K562 (cell line): ENCODE measurements at regions not wholly inside any gene's neighbourhood (a gene's known extent, or its start where the extent isn't known, plus 50 kb on each side); places are given as distances from the start of the nearest gene placed in this dataset.

Experiments used
- BRF2 ChIP-seq: IDR thresholded peaks from 3 replicates; pipeline ENCODE4 v1.6.1; 2011; ENCODE audit warnings: borderline replicate concordance, mild to moderate bottlenecking; ENCODE audit not compliant: insufficient read length, insufficient read depth
- CEBPB ChIP-seq: fragments of 450-650 bp; IDR thresholded peaks from 2 replicates; pipeline ENCODE4 v1.6.1; 2016; ENCODE audit warnings: missing genetic modification characterization, missing compliant biosample characterization
- CTCF ChIP-seq, 3 experiments: IDR thresholded peaks in 2 of 3; conservative IDR thresholded peaks in 1 of 3; 2 replicates each; pipeline ENCODE4 v1.5.1; 2011 to 2012; ENCODE audit warnings: low read length in 3 of 3, mild to moderate bottlenecking in 3 of 3, control low read depth in 2 of 3, improper control_type of control experiment in 1 of 3, inconsistent platforms in 1 of 3, low read depth in 1 of 3, mixed read lengths in 1 of 3, moderate library complexity in 1 of 3; ENCODE audit not compliant: insufficient read depth in 2 of 3
- CXXC5 ChIP-seq: fragments of 250-450 bp; sonication (Bioruptor Pico); IDR thresholded peaks from 2 replicates; pipeline ENCODE4 v1.8.0; 2022; ENCODE audit warnings: inconsistent platforms, mild to moderate bottlenecking, moderate library complexity
- ETV5 ChIP-seq: sonication (generic); formaldehyde crosslinking; IDR thresholded peaks from 2 replicates; pipeline ENCODE4 v1.4.0; 2020; ENCODE audit warnings: low read depth, mild to moderate bottlenecking, missing genetic modification reagents
- EZH2 ChIP-seq: IDR thresholded peaks from 2 replicates; pipeline ENCODE4 v1.6.1; 2012; ENCODE audit warnings: low read depth, mild to moderate bottlenecking, inconsistent platforms, low read length, borderline replicate concordance
- POLR2A ChIP-seq: fragments of 450-650 bp; conservative IDR thresholded peaks from 2 replicates; pipeline ENCODE4 v1.6.1; 2016
- PTTG1 ChIP-seq: fragments of 450-650 bp; IDR thresholded peaks from 2 replicates; pipeline ENCODE4 v1.6.1; 2016; ENCODE audit warnings: low read depth, mild to moderate bottlenecking, missing genetic modification characterization, missing compliant biosample characterization
- TAF1 ChIP-seq: IDR thresholded peaks from 2 replicates; pipeline ENCODE4 v1.6.1; 2011; ENCODE audit warnings: mild to moderate bottlenecking, low read length, moderate library complexity; ENCODE audit not compliant: insufficient read depth, control insufficient read depth, severe bottlenecking; ENCODE audit errors: extremely low read depth
- USF1 ChIP-seq: sonication (generic); formaldehyde crosslinking; IDR thresholded peaks from 2 replicates; pipeline ENCODE4 v1.9.0; 2022; ENCODE audit warnings: mild to moderate bottlenecking, missing genetic modification reagents

GRCh38 chr3:145557405-145557804 is 603.6 kb downstream of the PLOD2 start:
- TF ChIP-seq ETV5: no peak
- TF ChIP-seq POLR2A: no peak
- TF ChIP-seq TAF1: no peak
- TF ChIP-seq CEBPB (tag): no peak
- no peak for TF ChIP-seq PTTG1
- no peak for TF ChIP-seq CTCF (IDR thresholded peaks at IDR 0.05 in 2 of 3, conservative IDR thresholded peaks at IDR 0.05 in 1 of 3; ENCODE audit: insufficient read depth in 2 of 3, low read depth in 1 of 3, low read length in 3 of 3)
- TF ChIP-seq BRF2: no peak
- no peak for TF ChIP-seq CXXC5 (CRISPR knock-in tag)
- TF ChIP-seq EZH2: no peak
- TF ChIP-seq USF1: no peak
